GM19463 (cell line): ENCODE measurements at regions not wholly inside any gene's neighbourhood (a gene's known extent, or its start where the extent isn't known, plus 50 kb on each side); places are given as distances from the start of the nearest gene placed in this dataset.

Source experiments
- ATAC-seq: cut with Tn5 transposase; IDR thresholded peaks from one replicate; pipeline ENCODE4 v1.9.1; 2021; ENCODE audit warnings: mild to moderate bottlenecking, moderate library complexity; ENCODE audit not compliant: unreplicated experiment

DNA sequence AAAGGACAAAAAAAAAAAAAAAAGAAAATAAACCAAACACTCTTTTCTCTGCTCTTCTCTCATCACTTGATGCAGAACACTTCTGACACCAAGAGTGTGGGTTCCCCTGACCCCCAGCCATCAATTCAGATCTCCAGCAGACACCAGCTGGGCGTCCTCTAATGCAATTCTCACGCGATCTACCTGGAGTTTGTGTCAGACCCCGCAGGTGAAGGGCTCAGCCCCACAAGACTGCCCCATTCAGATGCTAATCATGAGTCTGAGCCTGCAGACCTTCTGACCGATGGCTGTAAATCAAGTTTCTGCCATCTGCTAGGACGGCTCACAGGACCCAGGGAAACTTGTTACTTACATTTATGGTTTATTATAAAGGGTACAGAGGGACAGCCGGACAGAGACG is 133.6 kb upstream of the C1orf174 start:
- no peak for ATAC-seq

DNA sequence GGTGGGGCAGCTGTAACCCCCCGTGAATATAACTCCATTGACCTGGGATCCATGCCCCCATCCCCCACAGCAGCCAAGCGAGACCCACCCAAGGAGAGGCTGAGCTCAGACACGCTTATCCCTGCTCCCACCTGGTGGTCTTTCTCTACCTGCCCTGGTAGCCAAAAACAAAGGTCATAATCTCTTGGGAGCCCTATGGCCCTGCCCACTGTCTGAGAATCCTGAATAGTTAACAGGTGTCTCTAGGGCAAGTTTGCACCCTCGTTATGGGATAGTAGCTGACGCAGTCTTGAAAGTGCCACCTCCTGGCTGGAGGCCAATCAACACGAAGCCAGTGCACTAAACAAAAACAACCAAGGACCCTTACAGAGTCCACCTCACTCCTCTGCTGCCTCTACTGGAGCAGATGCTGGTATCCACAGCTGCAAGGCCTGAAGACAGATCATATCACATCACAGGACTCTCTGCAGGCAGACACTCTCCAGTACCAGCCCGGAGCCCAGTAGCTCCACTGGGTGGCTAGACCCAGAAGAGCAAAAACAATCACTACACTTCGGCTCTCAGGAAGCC is 134.3 kb upstream of the C1orf174 start:
- ATAC-seq, result no peak

DNA sequence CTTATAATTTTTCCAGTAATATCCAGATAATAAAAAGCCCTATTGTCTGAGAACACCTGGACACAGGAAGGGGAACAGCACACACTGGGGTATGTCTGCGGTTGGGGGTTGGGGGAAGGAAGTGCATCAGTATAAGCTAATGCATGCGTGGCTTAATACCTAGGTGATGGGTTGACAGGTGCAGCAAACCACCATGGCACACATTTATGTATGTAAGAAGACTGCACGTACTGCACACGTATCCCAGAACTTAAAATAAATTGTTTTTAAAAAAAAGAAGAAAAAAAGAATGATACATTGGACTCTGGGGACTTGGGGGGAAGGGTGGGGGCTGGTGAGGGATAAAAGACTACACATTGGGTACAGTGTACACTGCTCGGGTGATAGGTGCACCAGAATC is 144.9 kb upstream of the C1orf174 start:
- no peak for ATAC-seq

DNA sequence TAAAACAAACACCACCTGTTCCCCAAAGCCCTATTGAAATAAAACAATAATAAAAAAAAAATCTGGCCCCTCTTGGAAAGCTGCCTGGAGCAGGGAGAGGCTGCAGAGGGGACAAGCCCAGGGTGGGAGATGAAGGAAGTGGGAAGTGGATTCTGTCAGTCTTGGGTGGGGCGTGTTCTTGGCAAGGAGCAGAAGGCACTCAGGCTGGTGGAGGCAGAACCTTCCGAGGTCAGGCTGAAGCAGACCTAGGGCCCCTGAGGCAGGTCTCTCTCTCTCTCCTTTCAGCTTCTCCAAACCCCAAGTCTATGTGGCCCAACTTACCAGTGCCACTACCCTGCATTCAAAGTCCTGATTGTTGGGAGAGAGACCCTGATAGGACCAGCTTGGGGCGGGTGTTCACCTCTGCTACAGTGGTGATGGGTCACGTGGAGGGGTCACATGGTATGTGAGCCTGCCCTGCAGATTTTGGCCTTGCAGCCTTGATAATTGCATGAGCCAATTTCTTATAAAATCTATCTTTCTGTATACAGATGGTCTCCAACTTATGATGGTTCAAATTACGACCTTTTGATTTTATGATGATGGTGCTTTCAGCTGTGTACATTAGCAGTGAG is 145.4 kb upstream of the C1orf174 start:
- no peak for ATAC-seq

DNA sequence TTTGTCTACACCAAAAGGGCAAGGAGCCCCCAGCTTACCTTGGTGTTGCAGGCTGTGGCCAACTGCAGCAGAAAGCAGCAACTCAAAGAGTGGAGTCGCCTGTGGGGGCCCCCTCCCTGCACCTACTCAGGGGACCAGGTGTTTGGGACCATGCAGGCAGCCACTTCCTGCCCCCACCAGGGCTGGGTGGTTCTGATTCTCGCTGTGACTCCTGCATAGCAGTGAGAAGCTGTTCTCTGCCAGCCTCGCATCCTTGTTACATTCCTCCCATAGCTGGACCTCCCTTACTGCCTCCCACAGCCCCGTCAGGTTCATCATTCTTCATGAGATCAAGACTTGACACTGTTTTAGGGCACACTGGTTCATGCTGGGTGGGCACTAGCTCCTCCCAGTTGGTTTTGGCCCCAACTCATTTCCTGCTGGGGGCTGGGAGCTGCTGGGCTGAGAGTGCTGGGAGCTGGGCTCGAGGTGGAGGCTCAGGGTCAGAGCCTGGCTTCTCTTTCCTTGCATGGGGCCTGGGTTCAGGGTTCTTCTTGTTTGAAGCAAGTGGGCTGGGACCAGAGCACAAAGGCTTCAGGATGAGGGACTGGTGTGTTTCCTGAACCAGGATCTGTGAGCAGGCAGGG is 146.9 kb upstream of the C1orf174 start:
- ATAC-seq, result no peak

DNA sequence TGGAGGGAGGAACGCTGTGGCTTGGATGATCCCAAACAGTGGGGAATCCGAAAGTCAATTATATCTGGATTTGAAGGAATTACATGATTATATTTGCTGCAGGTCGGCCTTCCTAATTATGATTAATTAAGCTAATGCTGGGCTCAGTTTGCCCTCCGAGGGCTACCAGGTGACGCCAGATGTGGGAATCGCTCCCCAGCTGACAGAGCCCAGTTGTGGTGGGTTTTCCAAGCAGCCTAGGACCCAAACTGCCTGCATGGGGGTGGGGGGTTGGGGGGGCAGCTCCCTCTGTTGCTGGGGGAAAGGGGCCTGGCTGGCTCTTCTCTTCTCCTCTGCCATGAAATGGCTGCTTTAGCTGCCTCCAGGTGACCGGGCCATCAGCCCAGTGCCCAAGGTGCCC is 147.6 kb upstream of the C1orf174 start:
- no peak for ATAC-seq

DNA sequence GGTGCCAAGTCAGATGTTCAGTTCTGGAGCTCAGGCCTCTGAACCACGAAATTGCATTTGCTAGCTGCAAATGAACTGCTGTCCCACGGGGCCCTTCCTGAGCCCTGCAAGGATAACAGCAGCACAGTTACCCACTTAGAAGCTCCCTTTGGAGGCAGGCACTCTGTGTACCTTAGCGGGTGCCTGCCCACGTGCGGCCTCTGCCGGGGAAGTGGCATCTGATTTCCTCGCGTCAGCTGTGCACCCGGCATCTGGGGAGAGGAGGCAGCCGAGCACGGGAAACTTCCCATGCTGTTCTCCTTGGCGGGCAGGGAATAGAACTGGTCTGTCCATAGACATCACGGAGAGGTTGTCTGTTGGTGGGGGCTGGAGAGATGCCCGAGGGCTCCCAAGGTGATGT is 148.0 kb upstream of the C1orf174 start:
- no peak for ATAC-seq

DNA sequence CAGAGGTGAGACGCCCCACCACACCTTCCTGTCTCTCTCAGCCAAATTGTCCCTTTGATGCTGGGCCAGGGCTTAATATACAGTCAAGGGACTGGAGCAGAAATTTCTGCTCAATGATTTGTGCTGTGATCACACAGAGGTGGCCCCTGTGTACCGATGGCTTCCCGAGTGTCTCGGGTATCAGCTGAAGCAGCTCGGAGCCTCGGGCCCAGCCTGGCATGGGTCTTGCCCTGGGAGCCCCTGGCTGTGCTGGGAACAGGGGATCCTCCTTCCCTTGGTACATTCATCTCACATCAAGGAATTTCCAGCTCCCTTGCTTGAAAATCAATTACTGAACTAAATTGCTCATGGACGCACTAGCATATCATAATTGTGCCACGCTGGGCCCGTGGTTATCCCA is 148.8 kb upstream of the C1orf174 start:
- no peak for ATAC-seq

DNA sequence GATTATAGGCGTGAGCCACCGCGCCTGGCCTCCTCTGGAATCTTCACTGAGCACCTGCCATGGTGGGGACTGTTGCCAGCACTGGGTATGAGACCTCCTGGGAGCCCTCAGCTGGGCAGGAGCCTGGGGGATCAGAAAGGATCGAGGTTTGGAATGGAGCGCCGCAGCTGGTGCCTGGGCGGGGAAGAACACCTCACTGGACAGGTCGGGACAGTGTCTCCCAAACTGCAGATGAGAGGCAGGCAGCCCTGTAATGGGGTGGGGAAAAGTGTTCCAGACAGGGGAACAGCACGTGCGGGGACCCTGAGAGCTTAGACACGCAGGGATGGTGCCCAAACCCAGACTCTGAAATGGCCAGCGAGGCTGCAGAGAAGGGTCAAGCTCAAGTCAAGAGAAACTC is 150.9 kb upstream of the C1orf174 start:
- no peak for ATAC-seq

GRCh38 chr1:4052657-4053056 is 152.6 kb upstream of the C1orf174 start:
- no peak for ATAC-seq

DNA sequence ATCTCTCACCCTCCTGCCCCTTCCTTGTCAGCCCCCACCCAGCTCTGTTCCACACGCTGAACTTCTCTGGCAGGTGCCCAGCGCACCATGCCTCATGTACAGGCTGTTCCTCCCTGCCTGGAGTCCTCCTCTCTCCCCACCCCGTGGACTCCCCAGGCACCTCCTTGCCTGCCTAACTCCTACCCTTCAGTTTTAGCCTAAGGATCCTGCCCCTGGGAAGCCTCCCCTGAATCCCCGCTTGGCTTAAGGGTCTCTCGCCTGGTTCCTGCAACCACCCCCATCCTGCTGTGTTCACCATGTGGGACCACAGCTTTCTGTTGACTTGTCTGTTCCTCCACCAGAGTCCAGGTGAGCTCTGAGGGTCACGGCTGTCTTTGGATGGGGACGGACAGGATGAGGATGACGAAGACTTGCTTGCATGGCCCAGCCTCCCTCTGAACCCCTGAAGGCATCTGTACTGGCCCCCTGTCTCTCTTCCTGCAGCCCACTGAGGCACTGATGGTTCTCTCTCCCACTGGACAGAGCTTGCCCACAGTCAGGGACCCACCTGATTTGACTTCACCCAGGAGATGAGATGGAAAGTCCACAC is 153.2 kb upstream of the C1orf174 start:
- no peak for ATAC-seq

- no peak for ATAC-seq
Measured at GRCh38 chr1:4053774-4054173, 153.7 kb upstream of the C1orf174 start.

DNA sequence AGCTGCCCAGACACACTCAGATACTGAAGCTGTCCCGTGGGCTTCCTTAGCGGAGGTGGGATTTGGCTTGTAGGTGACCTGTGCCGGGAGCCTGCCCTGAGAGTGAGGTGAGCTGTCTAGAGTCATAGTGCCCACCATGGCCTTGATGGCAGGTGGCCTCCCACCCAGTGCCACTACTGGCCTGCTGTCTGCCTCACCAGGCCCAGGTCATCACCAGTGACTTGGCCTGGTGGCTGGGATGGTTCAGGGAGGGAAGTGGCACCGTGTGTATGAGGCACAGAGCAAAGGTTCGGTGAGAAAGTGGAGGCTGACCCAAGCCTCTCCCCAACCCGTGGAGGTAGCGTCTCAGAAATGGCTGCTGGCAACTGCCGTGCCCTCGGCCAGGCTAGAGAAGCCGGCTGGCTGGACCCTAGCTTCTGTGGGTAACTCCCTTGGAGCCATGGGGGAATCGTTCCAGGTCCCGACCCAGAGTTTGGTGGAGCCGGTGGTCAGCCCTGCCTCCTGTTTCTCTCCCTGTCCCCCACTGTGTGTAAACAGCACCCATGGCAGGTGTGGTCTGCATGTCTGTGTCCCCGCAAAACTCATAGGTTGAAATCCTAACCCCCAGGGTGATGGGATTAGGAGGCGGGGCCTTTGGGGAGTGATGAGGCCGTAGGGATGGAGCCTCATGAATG is 155.4 kb upstream of the C1orf174 start:
- no peak for ATAC-seq

- no peak for ATAC-seq
Measured at GRCh38 chr1:4056422-4056821, 156.3 kb upstream of the C1orf174 start.

GRCh38 chr1:4056989-4057388 is 156.9 kb upstream of the C1orf174 start:
- ATAC-seq, result no peak

DNA sequence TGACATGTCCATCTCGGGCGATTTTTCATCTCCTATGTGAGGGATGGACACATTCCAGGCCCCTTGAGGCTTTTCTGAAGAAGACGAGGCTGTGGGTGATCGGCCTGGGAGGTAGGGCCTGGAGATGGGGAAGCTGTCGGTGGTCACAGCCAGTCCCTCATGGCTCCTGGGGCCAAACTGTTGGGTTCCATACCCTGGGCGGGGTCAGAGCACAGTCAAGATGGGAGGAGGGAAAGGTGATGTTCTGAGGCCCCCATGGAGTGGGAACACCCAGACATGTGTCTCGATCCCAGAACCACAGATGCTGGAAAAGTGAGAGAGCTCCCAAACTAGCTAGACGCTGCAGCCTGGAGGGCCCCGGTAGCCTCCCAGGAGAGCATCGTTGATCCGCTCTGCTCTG is 157.5 kb upstream of the C1orf174 start:
- ATAC-seq, result no peak

- ATAC-seq, result no peak
Measured at GRCh38 chr1:4058122-4058521, 158.1 kb upstream of the C1orf174 start.

- ATAC-seq, result no peak
Measured at GRCh38 chr1:4058706-4059105, 158.6 kb upstream of the C1orf174 start.

- ATAC-seq, result no peak
Measured at GRCh38 chr1:4059270-4059669, 159.2 kb upstream of the C1orf174 start.

- ATAC-seq, result no peak
Measured at GRCh38 chr1:4060850-4061249, 160.8 kb upstream of the C1orf174 start.

GRCh38 chr1:4061521-4062031 is 161.5 kb upstream of the C1orf174 start:
- no peak for ATAC-seq

DNA sequence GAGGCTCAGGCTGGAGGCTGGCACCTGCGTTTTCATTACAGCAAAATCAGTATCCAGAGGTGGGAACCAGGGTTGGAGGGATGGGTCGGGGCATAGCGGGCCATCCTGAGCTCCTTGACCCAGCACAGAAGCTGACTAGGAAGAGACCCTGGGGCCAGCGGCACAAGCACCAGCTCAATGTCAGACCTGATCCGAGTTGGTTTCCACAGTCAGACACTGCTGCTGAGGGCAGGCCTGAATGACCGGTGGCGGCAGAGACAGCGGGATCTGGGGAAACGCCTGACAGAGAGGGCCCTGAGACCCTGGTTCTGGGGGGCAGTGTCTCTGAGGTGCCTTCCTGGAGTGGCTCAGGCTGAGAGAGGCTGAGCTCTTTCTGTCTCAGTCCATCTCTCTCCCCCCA is 162.0 kb upstream of the C1orf174 start:
- no peak for ATAC-seq
